G401 (cell line): ENCODE measurements at regions not wholly inside any gene's neighbourhood (a gene's known extent, or its start where the extent isn't known, plus 50 kb on each side); places are given as distances from the start of the nearest gene placed in this dataset.
"Not testable (repeated sequence)": the region's sequence is repeated elsewhere in the genome, so short reads cannot be mapped to it uniquely, and the experiment has no call there.

Source experiments
- DNase-seq: peaks from one replicate; pipeline ENCODE4 v3.0.0-alpha.2; 2015; ENCODE audit warnings: low spot score
- in situ Hi-C: cut with HindIII; loops from 2 replicates; pipeline ENCODE4 v1.10.0; 2016; ENCODE audit warnings: low sequenced_read_pairs, mixed read lengths

DNA sequence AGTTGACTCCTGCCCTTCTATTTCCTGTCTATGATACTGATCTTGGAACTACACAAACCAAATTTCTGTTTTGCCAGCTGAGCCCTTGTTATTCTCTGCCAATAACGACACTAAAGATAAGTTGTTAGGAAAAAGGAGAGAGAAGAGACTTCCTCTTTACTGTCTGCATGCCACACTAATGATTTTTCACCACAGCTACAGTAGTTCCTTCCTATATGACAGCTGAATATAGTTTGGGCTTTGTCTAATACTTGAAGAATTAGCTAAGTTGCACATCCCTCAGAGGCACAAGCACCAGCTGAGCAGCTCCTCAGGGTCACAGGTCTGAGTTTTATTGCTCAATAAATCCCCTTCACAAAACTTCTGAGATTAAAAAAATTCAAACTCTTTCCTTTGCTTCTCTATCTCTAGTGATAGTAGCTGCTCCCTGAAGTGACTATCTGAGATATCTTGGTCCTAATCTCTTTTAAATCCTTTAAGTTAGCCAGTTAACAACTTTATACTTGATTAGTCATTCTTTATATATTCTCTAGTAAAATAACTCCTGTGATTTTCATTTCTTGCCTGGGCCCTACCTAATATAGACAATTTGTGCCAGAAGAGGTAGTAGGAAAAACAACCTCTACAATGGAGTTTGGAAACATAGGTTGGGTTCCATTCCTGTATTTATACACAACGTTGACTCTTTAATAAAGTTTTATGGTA is 253.0 kb upstream of the CNTNAP5 start:
- no peak for DNase-seq

DNA sequence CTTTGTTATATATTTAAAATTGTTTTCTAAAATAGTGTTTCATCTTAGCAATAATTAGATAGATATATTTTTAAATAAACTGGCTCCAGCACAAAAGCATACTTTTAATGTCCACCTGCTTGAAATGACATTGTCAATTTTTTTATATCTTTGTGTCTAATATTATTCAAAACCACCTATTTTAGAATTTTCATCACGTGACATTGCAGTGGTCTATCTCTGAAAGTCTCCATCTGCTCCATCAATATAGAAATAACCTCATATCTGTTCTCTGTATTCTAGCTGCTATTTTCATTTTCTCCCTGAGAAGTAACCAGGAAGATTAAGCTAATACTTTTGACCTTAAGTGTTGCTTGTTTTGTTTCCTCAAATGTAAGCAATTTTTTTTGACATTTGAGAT is 248.0 kb upstream of the CNTNAP5 start:
- in situ Hi-C loops: no loop called here
- DNase-seq: no peak

More for the DNA sequence above, 253.0 kb upstream of the CNTNAP5 start:
- in situ Hi-C loops: no loop called here

DNA sequence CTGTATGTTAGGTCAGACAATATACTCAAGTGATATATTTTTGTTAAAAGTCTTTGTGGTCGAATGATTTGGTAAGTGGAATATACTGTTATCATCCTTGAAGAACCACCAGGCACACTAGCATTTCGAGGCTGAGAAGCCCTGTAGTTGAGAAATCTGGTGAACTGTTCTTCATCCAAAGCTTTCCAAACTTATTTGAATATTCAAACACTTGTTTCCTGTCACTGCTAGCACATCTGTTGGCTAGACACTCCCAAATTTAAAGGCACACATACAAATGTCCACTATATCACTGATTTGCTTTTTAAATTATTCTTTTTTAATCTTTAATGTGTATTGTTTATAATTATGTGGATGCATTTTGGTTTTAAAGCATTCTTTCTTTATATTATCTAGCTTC is 241.9 kb upstream of the CNTNAP5 start:
- DNase-seq: no peak
- in situ Hi-C loops: no loop called here

DNA sequence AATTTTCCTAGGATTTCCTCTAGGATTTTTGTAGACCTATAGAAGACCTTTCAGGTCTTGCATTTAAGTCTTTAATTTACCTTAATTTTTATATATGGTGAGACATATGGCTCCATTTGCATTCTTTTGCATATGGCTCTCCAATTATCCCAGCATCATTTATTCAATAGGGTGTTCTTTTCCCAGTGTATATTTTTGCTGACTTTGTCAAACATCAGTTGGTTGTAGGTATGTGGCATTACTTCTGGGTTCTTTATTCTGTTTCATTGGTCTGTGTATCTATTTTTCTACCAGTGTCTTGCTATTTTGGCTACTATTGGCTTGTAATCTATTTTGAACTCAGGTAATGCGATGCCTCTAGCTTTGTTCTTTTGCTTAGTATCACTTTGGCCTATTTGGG is 239.8 kb upstream of the CNTNAP5 start:
- in situ Hi-C loops: no loop called here
- no peak for DNase-seq

DNA sequence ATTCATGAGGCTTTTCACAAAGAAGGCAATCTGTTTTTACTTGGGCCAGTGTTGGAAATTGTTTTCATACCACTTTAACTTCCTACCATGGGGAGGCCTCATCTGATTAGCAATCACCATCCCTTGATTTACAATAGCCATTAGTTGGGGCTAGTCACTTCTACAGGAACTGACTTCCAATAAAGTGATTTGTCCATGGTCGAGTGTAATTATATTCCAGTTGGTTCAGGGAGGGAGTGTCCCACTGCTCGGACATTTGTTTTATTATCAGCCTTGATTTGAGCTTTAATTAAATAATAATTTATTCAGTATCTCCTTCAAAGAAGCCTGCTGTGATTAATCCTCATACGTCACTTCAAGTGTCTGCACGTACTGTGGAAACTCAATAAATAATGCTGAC is 233.9 kb upstream of the CNTNAP5 start:
- in situ Hi-C loops: no loop called here

DNA sequence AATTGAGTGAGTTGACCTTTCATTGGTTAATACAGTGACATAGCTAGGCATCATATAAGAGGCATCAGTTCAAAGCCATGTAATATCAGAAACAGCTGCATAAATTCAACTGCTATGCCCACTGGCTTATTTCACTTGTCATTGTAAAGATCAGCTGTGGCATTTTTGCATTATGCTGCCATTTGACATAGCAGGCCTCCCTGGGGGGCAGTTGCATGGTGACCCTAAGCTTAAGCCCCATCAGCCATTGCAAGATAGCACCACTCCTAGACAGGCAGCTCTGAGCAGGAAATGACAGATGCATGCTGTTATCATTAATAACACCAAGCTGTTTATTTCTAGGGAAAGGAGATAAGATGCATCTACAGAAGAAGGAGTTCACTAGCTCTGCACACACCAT is 233.4 kb upstream of the CNTNAP5 start:
- in situ Hi-C loops: no loop called here

More for the DNA sequence above, 233.9 kb upstream of the CNTNAP5 start:
- no peak for DNase-seq

DNA sequence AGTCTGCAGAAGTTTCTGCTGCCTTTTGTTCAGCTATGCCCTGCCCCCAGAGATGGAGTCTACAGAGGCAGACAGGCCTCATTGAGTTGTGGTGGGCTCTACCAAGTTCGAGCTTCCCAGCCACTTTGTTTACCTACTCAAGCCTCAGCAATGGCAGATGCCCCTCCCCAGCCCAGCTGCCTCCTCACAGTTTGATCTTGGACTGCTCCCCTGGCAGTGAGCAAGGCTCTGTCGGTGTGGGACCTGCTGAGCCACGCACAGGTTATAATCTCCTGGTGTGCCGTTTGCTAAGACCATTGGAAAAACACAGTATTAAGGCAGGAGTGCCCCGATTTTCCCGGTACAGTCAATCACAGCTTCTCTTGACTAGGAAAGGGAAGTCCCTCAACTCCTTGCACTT is 221.0 kb upstream of the CNTNAP5 start:
- in situ Hi-C loops, DNase-seq: not testable (repeated sequence)

More for the DNA sequence above, 233.4 kb upstream of the CNTNAP5 start:
- DNase-seq: no peak

DNA sequence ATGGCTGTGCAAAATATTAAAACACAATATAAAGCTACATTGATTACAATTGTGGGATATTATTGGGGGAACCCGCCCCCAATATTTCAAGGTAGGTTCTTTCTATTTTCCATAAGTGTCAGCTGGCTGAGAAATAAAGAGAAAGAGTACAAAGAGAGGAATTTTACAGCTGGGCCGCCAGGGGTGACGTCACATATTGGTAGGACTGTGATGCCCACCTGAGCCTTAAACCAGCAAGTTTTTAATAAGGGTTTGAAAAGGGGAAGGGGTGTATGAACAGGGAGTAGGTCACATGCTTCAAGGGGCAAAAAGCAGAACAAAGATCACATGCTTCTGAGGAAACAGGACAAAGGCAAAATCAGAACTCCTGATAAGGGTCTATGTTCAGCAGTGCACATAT is 219.3 kb upstream of the CNTNAP5 start:
- DNase-seq, in situ Hi-C loops: not testable (repeated sequence)

DNA sequence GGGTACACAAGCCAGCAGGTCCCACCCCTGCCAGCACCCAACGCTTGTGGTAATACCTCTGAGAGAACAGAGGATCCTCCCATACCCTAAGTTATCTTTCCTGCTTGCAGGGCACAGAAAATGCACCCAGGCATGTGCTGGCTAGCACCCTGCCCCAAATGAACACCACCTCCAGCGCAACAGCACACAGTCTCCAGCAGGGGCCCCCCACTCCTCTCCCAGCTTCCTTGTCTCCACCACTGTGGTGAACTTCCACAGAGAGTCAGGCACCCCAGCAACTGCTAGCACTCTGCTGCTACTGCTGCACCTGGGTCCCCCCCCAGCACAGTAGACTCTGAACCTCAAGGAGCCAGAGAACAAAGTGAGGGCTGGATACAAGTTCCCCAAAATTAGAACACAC is 216.8 kb upstream of the CNTNAP5 start:
- DNase-seq: no peak

DNA sequence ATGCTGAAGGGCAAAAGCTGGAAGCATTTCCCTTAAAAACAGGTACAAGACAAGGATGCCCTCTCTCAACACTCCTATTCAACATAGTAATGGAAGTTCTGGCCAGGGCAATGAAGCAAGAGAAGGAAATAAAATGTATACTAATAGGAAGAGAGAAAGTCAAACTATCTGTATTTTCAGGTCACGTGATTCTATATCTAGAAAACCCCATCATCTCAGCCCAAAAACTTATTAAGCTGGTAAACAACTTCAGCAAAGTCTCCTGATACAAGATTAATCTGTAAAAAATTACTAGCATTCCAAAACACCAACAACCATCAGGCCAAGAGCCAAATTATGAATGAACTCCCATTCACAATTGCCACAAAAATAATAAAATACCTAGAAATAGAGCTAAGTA is 213.2 kb upstream of the CNTNAP5 start:
- no peak for DNase-seq
- in situ Hi-C loops: no loop called here

More for the DNA sequence above, 216.8 kb upstream of the CNTNAP5 start:
- in situ Hi-C loops: no loop called here

DNA sequence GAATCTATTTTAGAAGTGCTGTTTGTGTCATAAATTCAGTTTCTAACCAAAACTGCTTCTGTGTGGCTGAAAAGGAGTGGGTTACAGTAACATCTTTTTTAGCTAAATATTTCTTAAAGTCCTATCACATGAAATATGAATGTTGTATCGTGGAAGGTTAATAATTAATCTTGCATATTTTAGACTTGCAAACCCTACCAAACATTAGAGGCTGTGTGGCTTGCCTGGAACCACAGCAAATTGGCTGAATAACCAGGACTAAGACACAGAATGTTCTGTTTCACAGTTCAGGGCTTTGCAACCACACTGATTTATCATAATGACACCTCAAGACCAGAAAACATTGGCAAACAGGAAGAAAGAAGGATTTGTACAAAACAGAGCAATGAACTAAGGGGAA is 208.9 kb upstream of the CNTNAP5 start:
- no peak for DNase-seq
- in situ Hi-C loops: no loop called here

DNA sequence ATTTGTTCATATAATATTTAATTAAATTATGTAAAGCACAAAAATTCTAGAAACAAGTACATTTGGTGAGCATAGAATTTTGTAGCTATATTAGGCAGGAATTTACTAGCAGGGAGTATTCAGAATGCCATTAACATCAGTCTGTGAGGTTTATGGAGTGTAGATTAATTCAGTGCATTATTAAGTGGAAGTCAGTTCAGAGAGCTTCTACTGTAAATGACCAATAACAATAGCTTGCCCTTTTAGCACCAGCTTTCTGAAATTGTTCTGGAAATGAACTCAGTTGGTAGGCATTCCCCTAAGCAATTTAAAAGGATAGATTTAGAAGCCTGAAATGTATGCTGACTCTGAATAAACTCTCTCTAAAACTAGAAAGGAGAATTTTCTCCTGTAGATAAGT is 208.2 kb upstream of the CNTNAP5 start:
- no peak for DNase-seq
- in situ Hi-C loops: no loop called here

DNA sequence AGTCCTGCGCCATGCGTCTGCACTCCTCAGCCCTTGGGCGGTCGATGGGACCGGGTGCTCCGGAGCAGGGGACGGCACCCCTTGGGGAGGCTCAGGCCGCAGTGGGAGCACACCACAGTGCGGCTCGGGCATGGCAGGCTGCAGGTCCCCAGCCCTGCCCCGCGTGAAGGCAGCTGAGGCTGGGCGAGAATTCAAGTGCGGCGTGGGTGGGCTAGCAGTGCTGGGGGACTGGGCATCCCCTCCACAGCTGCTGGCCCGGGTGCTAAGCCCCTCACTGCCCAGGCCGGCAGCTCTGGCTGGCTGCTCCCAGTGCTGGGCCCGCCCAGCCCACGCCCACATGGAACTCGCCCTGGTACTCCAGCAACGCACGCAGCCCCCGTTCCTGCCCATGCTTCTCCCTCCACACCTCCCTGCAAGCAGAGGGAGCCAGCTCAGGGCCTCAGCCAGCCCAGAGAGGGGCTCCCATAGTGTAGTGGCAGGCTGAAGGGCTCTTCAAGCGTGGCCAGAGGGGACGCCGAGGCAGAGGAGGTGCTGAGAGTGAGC is 198.3 kb upstream of the CNTNAP5 start:
- DNase-seq: no peak
- in situ Hi-C loops: no loop called here

DNA sequence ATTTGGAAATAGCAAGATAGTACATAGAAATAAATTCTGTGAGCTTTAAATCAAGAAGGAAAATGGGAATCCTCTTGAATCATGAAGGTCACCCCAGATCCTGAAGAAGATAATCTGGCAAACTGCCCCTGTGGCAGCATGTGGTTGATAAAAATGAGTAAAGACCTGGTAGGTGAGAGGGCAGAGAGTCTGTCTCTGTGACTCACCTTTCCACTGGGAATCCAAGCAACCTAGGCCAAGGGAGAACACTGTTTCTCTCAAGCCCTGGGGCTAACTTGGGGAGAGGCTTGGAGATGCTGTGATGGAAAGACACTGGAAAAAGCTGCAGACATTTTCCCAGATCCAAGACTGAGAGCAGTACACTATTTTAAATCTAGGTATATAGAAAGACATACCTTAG is 185.8 kb upstream of the CNTNAP5 start:
- no peak for DNase-seq
- in situ Hi-C loops: no loop called here

DNA sequence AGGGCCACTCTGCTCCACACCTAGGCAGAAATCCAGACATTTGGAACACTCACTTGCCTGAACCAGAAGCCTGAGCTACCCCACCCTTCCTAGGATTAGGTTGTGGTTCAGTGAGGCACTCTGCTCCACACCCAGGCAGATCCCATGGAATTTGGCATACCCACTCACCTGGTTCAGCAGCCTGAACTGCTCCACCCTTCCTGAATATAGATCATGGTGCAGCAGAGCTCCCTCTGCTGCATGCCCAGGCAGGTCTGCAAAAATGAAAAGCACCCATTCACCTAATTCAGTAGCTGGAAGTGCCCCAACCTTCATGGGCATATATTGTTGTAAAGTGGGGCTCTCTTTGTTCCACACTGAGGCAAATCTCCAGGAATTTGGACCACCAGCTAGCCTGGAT is 185.1 kb upstream of the CNTNAP5 start:
- in situ Hi-C loops: no loop called here
- no peak for DNase-seq

DNA sequence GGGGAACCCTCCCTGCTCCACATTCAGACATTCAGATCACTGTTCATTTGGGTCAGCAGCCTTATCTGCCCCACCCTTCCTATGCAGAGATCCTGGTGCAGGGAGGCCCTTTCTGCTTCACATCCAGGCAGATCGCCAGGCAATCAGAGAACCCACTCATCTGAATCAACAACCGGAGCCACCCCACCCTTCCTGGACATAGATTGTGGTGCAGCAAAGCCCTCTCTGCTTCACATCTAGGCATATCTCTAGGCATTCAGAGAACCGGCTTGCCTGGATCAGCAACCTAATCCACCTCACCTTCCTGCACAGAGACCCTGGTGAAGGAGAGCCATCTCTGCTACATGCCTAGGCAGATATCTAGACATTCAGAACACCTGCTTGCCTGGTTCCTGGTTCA is 184.5 kb upstream of the CNTNAP5 start:
- in situ Hi-C loops: no loop called here
- DNase-seq: no peak

DNA sequence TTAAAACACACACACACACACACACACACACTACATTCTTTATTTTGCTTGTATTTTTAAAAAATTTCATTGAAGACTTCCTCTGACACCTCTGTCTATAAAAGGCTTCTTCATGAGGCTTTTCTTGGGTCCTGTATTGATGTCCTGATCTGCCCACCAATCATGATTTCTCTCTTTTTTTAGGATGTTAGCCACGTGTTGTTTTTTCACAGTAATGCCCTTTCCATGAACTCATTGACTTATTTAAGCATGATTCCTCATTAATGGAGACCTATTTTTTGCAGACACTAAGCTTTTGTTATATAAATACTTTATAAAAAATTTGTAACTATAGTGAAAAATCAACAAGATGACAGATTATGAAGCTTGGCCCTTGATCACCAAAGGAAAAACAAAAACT is 173.8 kb upstream of the CNTNAP5 start:
- no peak for DNase-seq
- in situ Hi-C loops: no loop called here

DNA sequence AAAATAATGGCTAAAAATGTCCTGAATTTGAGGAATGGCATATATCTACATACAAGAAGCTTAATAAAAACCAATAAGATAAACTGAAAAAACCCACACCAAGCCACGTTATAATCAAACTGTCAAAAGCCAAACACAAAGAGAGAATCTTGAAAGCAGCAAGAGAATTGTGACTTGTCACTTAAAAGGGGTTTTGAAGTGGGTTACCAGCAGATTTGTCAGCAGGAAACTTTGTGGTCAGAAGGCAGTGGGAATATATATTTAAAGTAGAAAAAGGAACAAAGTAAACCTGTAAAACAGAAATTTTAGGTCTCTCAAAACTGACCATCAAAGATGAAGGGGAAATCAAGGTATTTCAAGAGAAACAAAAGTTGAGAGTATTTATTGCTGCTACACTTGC is 171.9 kb upstream of the CNTNAP5 start:
- DNase-seq: no peak
- in situ Hi-C loops: no loop called here

DNA sequence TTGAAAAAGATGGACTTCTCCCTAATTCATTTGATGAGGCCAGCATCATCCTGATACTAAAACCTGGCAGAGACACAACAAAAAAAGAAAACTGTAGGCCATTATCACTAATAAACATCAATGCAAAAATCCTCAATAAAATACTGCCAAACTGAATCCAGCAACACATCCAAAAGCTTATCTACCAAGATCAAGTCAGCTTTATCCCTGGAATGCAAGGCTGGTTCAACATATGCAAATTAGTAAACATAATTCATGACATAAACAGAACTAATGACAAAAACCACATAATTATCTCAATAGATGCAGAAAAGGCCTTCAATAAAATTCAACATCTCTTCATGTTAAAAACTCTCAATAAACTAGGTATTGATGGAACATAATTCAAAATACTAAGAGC is 166.1 kb upstream of the CNTNAP5 start:
- DNase-seq, in situ Hi-C loops: not testable (repeated sequence)

DNA sequence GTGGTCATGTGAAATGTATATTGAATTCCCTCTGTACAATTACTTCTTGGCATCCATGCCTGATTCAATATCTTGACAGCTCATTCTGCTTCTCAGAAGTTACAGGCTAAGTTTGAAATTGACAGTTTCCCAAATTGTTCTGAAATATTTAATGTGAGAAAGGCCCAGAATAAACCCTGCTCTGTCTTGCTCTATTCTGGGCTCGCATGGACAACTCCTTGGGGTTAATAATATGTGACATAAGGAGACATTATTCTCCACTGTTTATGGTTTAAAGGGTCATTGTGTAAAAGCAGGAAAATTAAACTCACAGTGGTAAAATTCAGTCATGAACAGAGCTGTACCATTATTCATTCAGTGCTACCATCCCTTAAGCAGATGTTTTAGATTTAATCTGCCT is 160.7 kb upstream of the CNTNAP5 start:
- in situ Hi-C loops: no loop called here
- no peak for DNase-seq

DNA sequence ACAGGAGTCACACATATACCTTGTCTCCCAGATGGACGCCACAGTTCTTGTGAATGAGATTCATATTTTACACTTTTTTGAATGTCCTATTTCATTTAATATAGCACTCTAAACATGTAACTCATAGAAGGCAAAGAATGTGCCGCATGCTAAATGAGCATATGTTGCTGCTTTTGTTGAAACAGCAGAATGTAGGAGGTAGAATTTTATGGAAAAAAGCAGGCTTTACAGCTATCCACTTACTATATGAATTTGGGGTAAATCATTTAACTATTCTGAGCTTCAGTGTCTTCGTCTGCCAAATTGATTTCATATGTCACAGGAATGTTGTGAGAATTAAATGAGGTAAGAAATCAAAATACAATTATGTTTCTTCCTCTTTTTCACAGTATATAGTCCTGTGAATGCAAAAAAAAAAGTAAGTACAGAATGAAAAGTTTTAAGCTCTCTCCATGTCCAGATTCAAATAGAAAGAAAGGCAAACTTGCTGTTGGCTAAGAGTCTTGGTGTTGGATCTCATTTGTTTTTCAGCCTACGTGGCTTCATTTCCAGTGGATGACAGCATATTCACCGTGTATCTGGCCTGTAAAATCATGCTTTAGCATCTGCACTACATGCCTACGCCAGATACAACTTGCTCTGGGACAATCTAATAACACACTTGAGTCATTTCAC is 154.7 kb upstream of the CNTNAP5 start:
- in situ Hi-C loops: no loop called here
- no peak for DNase-seq
